ENCODE measurements at regions not wholly inside any gene's neighbourhood (a gene's known extent, or its start where the extent isn't known, plus 50 kb on each side); places are given as distances from the start of the nearest gene placed in this dataset.
"Not testable (repeated sequence)": the region's sequence is repeated elsewhere in the genome, so short reads cannot be mapped to it uniquely, and the experiment has no call there.

GRCh38 chr3:105065895-105066839 is 300.5 kb upstream of the ALCAM start:
- no peak for DNase-seq

- DNase-seq: no peak
Measured at GRCh38 chr3:105067361-105067760, 299.3 kb upstream of the ALCAM start.

GRCh38 chr3:105077060-105077822 is 289.5 kb upstream of the ALCAM start:
- DNase-seq: no peak

DNA sequence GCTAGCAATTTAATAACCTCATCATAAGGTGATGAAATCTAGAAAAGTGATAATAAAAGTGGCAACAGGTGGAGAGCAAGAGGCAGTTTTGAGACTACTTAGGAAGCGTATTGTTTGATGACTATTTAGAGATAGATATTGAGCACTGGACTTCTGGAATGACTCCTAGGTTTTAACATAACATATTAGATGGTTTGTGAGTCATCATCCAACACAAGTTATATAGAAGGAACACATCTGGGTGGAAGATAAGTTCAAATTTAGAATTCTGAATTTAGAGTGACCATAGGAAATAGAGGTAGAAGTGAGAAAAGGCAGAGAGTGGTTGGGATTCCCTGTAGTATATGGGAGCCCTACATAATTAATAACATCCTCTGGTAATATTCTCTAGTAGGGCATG is 282.8 kb upstream of the ALCAM start:
- DNase-seq: no peak

DNA sequence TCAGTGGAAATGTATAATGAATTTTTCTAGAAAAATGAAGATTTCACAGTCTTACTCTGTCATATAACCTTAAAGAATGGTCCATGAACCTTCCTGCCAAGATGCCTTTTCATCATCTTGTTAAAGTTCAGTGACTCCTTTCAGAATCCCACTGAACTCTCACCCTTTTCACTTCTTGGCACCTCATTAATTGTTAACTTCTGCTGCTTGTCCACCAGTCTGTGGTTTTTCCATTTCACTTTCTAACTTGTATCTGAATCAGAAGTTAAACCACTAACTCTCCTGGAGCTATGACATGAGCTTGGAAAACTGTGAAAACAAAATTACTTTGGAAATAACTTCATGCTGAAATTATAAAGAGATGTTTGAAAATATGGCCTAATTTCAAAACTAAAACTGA is 281.2 kb upstream of the ALCAM start:
- no peak for DNase-seq

GRCh38 chr3:105093371-105094252 is 273.1 kb upstream of the ALCAM start:
- no peak for DNase-seq

DNA sequence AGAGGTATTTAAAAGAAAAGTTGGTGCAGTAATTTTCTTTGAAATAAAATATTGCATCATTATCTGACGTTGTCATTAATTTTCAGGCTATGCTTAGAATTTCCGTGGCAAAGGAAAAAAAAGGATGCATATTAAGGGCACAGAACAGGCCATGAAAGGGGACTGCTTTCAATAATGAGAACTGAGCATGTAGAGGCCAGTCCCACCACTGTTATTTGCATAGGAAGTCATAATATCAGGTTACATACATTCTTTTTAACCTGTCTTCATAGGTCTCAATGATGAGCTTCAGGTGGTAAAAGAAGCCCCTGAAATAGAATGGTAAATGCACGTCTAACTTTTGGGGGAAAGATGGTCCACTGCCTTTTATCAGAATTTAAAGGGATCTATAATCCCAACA is 272.1 kb upstream of the ALCAM start:
- DNase-seq: no peak

GRCh38 chr3:105096071-105096470 is 270.6 kb upstream of the ALCAM start:
- DNase-seq: no peak

DNA sequence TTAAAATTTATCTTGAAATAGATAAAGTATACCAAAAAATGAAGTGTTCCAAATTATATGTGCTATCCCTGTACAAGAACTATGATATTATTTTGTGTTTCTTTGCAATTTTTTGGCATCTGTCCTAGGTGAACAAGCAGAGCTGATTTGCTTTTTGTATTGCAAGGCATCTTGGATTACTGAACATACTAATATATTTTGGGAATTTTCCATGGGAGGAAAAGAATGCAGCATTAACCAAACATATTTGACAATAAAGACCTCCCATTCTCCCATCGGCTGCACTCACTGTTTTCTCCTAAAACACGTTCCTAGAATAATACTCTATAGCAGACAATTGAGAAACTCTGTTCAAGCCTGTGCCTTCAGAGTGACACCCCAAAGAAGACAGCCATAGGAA is 265.1 kb upstream of the ALCAM start:
- DNase-seq: peak; percentile 16

DNA sequence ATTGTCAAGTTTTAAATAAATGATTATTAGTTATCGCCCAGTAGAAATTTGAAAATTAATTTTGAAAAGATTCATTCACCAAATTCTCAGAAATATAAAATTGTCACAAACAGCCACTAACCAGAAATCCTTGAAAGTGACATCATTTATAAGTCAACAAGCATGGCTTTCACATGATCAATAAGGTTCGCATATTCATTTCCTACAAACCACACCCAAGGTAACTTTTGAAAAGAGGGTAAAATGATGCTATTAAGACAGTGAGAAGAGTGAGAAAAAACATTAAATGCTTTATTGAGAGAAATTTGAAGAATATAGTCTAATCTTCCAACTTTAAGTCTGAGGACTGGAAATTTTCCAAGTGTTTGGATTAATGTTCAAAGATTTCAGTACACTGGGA is 263.6 kb upstream of the ALCAM start:
- no peak for DNase-seq

GRCh38 chr3:105108823-105109222 is 257.9 kb upstream of the ALCAM start:
- DNase-seq: no peak

GRCh38 chr3:105118905-105119304 is 247.8 kb upstream of the ALCAM start:
- no peak for DNase-seq

DNA sequence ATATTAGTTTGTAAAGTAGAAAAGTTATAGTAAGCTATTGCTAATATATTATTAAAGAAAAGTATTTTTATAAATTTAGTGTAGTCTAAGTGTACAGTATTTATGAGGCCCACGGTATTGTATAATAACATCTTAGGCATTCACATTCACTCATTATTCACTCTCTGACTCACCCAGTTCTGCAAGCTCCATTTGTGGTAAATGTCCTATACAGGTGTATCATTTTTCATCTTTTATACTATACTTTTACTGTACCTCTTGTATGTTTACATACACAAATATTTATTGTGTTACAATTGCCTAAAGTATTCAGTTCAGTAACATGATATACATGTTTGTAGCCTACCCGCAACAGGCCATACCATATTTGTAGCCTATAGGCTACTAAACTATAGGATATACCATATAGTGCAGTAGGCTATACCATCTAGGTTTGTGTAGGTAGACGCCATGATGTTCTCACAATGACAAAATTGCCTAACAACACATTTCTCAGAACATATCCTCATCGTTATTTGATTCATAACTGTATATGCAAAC is 246.8 kb upstream of the ALCAM start:
- no peak for DNase-seq

DNA sequence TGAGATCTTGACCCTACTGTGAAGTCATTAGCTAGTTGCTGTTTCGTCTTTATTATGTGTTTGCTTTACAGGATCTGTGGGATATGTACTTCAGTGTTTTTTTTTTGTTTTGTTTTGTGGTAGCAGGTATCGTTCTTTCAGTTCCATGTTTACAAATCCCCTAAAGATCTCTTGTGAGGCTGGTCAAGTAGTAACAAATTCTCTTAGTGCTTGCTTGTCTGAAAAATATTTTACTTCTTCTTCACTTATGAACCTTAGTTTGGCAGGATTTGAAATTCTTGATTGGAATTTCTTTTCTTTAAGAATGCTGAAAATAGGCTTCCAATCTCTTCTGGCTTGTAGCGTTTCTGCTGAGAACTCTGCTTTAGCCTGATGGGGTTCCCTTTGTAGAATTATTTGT is 235.8 kb upstream of the ALCAM start:
- DNase-seq: no peak

DNA sequence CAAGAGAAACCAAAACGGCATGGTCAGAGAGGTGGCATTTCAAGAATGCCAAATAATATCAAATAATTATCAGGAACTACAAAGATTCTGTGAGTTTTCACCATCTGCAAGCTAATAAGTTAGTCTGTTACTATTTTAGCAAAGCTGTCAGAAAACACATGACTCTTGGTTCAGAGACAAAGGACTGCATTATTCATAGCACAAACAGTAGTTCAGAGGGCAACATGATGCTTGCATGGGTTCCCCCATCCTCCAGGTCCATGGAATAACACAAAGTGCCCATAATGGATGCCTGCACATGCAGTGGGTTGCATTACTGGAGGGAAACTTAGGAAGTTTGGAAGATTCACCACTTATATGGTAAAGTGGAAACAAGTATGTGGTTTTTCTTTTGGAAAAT is 228.8 kb upstream of the ALCAM start:
- DNase-seq: no peak

DNA sequence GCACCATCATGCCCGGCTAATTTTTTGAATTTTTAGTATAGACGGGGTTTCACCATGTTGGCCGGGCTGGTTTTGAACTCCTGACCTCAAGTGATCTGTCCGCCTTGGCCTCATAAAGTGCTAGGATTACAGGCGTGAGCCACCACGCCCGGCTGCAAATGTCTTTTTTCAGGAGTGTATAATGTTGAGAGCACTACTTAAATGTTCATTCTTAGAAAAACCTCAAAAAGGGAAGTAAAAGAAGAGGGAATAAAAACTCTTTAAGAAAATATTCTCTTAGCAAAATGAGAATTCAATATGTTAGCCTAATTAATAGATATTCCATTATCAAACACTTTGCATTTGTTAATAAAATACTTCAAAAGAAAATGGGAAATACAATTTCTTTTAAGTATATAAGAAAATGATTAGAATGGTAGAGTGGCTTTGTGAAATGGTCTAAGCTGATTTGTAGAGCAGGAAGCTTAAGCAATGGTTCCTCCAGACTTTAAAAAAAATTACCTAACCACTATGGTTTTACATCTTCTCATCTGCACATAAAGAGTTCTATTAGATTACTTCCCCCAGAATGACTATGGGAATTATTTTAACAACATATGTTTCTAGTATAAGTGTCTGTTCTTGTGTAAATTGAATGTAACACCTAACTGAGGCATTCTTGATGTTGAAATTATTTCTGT is 226.7 kb upstream of the ALCAM start:
- no peak for DNase-seq

DNA sequence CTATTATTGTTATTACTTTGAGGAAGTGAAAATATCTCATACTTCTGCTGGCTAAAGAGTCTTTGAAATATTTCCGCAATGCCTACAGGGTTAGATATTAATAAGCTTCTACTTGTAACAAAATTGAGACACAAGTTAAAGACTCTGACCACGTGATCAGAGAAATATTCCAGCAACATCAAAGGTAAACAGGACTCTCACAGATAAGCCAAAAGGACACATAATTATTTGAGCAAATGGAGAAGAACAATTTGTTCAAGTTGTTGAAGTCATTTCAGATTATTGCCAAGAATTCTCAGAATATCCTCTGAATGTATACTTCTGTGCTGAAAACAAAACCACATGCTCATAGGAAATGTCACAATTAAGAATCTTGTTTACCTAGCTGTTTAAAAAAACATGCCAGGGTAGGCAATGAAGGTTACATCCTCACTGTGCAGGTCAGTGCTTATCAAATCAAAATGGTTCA is 225.8 kb upstream of the ALCAM start:
- no peak for DNase-seq

DNA sequence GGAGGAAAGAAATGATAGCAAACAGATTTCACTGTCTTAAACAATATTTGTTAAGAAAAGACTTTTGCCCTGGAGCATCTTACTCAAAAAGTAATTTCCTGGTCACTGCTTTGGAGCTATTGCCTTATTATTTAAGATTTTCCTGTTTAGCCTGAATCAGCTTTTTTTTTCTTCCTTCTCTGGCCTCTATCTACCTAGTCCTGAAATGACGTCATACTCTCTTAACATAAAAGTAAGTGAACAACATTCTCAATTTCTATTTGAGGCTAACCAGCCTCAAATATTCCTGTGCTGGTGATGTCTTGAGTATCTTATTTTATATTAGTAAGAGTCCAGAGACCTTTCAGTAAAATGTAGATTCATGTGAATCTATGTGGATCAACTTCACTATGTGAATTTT is 221.9 kb upstream of the ALCAM start:
- no peak for DNase-seq

GRCh38 chr3:105145511-105145910 is 221.2 kb upstream of the ALCAM start:
- no peak for DNase-seq

GRCh38 chr3:105149197-105149596 is 217.5 kb upstream of the ALCAM start:
- DNase-seq: not testable (repeated sequence)

DNA sequence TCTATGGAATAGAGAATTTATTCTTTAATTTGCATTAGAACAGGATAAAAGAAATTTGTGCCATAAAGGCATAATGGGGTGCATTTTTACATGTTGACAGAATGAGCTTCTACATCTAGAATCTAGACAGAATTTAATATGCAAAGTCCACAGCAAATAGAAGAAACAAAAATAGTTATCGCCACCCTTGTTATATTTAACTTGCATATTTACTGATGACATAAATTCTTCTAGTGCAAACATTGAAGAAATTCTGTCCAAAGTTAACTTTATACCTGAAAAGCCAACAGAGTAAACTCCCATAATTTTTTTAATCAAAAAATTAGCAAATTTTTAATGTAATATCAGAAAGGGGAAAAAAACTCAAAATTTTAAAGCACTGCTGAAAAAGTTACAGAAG is 213.7 kb upstream of the ALCAM start:
- no peak for DNase-seq

GRCh38 chr3:105154692-105155091 is 212.0 kb upstream of the ALCAM start:
- no peak for DNase-seq
